HG02571 (cell line): ENCODE measurements at regions not wholly inside any gene's neighbourhood (a gene's known extent, or its start where the extent isn't known, plus 50 kb on each side); places are given as distances from the start of the nearest gene placed in this dataset.

Experiments used
- ATAC-seq: cut with Tn5 transposase; IDR thresholded peaks from one replicate; pipeline ENCODE4 v1.9.1; 2021; ENCODE audit warnings: mild to moderate bottlenecking, moderate library complexity; ENCODE audit not compliant: unreplicated experiment

DNA sequence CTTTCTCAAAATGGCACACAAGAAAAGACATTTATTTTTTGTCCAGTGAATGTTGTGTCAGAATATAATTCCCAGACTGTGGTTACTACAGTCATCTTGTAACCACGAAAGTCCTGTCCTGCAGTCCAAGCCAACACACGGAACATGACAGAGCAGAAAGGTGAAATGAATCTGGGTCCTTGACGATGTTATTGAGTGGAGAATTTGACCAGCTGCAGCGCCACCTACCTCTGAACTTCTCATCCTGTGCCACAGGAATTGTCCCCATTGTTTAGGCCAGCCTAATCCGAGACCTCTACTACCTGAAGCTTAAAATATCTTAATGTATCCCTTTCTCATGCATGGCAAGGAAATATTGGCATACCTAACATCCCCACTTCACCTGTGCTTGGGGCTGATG, 64.1 kb upstream of the OTX2 start:
- no peak for ATAC-seq

GRCh38 chr14:56870336-56870735, 60.1 kb upstream of the OTX2 start:
- ATAC-seq, result no peak

DNA sequence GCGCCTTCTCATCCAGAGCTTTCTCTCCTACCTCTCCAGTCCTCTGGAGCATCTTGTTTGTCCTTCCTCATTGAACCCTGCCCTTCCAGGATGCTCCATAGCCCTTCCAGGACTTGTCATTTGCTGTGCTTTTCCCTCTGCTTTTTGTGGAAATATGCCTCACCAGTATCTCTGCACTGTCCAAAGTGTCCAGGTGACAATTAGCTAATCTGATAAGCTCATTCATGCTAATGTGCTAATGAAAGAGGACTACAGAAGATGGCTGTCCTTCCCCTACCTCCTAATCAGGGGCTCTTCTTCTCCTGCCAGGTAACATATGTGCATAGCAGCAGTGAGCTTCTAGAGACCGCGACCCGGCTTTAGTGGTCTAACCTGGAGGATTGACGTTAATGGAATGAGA, 58.4 kb upstream of the OTX2 start:
- ATAC-seq, result no peak

- ATAC-seq, result no peak
Observed at GRCh38 chr14:56862836-56863235, 52.6 kb upstream of the OTX2 start.

- ATAC-seq, result no peak
Observed at GRCh38 chr14:56860441-56860840, 50.2 kb upstream of the OTX2 start.
